ENCODE measurements at regions not wholly inside any gene's neighbourhood (a gene's known extent, or its start where the extent isn't known, plus 50 kb on each side); places are given as distances from the start of the nearest gene placed in this dataset.

GRCh38 chr3:159144472-159144871 lies 342.6 kb downstream of the MFSD1 start:
- TF ChIP-seq NFIC (IDR thresholded peaks at IDR 0.05; ENCODE audit: borderline replicate concordance) (no peak), REST (IDR thresholded peaks at IDR 0.05; ENCODE audit: low read depth, low read length) (no peak), YY1 (IDR thresholded peaks at IDR 0.05; ENCODE audit: low read depth) (no peak), JUND (IDR thresholded peaks at IDR 0.05) (no peak), RAD21 (IDR thresholded peaks at IDR 0.05; ENCODE audit: low read length) (no peak), EZH2phosphoT487 (IDR thresholded peaks at IDR 0.05; ENCODE audit: borderline replicate concordance, low read depth) (no peak), POLR2AphosphoS5 (IDR thresholded peaks at IDR 0.05; ENCODE audit: low read depth, low read length) (no peak), FOXM1 (IDR thresholded peaks at IDR 0.05; ENCODE audit: low read depth) (no peak)
- TF ChIP-seq, protein P1, sequence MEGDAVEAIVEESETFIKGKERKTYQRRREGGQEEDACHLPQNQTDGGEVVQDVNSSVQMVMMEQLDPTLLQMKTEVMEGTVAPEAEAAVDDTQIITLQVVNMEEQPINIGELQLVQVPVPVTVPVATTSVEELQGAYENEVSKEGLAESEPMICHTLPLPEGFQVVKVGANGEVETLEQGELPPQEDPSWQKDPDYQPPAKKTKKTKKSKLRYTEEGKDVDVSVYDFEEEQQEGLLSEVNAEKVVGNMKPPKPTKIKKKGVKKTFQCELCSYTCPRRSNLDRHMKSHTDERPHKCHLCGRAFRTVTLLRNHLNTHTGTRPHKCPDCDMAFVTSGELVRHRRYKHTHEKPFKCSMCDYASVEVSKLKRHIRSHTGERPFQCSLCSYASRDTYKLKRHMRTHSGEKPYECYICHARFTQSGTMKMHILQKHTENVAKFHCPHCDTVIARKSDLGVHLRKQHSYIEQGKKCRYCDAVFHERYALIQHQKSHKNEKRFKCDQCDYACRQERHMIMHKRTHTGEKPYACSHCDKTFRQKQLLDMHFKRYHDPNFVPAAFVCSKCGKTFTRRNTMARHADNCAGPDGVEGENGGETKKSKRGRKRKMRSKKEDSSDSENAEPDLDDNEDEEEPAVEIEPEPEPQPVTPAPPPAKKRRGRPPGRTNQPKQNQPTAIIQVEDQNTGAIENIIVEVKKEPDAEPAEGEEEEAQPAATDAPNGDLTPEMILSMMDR (IDR thresholded peaks at IDR 0.05) = no peak
- TF ChIP-seq, protein P2, sequence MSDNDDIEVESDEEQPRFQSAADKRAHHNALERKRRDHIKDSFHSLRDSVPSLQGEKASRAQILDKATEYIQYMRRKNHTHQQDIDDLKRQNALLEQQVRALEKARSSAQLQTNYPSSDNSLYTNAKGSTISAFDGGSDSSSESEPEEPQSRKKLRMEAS (IDR thresholded peaks at IDR 0.05; ENCODE audit: low read depth) = no peak
- TF ChIP-seq, protein P3, sequence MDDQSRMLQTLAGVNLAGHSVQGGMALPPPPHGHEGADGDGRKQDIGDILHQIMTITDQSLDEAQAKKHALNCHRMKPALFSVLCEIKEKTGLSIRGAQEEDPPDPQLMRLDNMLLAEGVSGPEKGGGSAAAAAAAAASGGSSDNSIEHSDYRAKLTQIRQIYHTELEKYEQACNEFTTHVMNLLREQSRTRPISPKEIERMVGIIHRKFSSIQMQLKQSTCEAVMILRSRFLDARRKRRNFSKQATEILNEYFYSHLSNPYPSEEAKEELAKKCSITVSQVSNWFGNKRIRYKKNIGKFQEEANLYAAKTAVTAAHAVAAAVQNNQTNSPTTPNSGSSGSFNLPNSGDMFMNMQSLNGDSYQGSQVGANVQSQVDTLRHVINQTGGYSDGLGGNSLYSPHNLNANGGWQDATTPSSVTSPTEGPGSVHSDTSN (IDR thresholded peaks at IDR 0.05) = no peak
- TF ChIP-seq, protein P4, sequence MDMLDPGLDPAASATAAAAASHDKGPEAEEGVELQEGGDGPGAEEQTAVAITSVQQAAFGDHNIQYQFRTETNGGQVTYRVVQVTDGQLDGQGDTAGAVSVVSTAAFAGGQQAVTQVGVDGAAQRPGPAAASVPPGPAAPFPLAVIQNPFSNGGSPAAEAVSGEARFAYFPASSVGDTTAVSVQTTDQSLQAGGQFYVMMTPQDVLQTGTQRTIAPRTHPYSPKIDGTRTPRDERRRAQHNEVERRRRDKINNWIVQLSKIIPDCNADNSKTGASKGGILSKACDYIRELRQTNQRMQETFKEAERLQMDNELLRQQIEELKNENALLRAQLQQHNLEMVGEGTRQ (IDR thresholded peaks at IDR 0.05; ENCODE audit: borderline replicate concordance, low read depth, low read length) = no peak
